ENCODE measurements at regions not wholly inside any gene's neighbourhood (a gene's known extent, or its start where the extent isn't known, plus 50 kb on each side); places are given as distances from the start of the nearest gene placed in this dataset.

GRCh38 chr4:64729561-64729960 is 320.3 kb upstream of the TECRL start:
- TF ChIP-seq ZFX (IDR thresholded peaks at IDR 0.05), result no peak
- TF ChIP-seq, protein P1, sequence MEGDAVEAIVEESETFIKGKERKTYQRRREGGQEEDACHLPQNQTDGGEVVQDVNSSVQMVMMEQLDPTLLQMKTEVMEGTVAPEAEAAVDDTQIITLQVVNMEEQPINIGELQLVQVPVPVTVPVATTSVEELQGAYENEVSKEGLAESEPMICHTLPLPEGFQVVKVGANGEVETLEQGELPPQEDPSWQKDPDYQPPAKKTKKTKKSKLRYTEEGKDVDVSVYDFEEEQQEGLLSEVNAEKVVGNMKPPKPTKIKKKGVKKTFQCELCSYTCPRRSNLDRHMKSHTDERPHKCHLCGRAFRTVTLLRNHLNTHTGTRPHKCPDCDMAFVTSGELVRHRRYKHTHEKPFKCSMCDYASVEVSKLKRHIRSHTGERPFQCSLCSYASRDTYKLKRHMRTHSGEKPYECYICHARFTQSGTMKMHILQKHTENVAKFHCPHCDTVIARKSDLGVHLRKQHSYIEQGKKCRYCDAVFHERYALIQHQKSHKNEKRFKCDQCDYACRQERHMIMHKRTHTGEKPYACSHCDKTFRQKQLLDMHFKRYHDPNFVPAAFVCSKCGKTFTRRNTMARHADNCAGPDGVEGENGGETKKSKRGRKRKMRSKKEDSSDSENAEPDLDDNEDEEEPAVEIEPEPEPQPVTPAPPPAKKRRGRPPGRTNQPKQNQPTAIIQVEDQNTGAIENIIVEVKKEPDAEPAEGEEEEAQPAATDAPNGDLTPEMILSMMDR (conservative IDR thresholded peaks at IDR 0.05), result no peak
